Smooth muscle cell (in vitro differentiated cells): ENCODE measurements at regions not wholly inside any gene's neighbourhood (a gene's known extent, or its start where the extent isn't known, plus 50 kb on each side); places are given as distances from the start of the nearest gene placed in this dataset.

Experiments used
- DNase-seq: peaks from one replicate; lab custom pipeline; 2025; ENCODE audit not compliant: unreplicated experiment; lab: John Stamatoyannopoulos, UW
- H2AFZ ChIP-seq: fragments of 200-600 bp; sonication (generic); 2 replicates; pipeline ENCODE4 v1.6.0; 2016; ENCODE audit warnings: antibody characterized with exemption, low read depth, mild to moderate bottlenecking
- H3F3A ChIP-seq: fragments of 200-600 bp; sonication (generic); 2 replicates; pipeline ENCODE4 v1.6.0; 2017; ENCODE audit warnings: antibody characterized with exemption, low read depth
- H3K27ac ChIP-seq: fragments of 200-600 bp; sonication (generic); 2 replicates; pipeline ENCODE4 v1.5.1; 2016; ENCODE audit warnings: low read depth, mild to moderate bottlenecking
- H3K27me3 ChIP-seq: fragments of 200-600 bp; sonication (generic); 2 replicates; pipeline ENCODE4 v1.6.1; 2016; ENCODE audit warnings: low read depth, mild to moderate bottlenecking
- H3K36me3 ChIP-seq: fragments of 200-600 bp; sonication (generic); 2 replicates; pipeline ENCODE4 v1.5.1; 2016; ENCODE audit warnings: low read depth
- H3K4me1 ChIP-seq: fragments of 200-600 bp; sonication (generic); 2 replicates; pipeline ENCODE4 v1.5.1; 2016; ENCODE audit warnings: low read depth
- H3K4me2 ChIP-seq: fragments of 200-600 bp; sonication (generic); 2 replicates; pipeline ENCODE4 v1.6.0; 2016; ENCODE audit warnings: mild to moderate bottlenecking
- H3K4me3 ChIP-seq: fragments of 200-600 bp; sonication (generic); 2 replicates; pipeline ENCODE4 v1.5.1; 2016; ENCODE audit warnings: mild to moderate bottlenecking
- H3K79me2 ChIP-seq: fragments of 200-600 bp; sonication (generic); 2 replicates; pipeline ENCODE4 v1.6.0; 2016; ENCODE audit warnings: low read depth, mild to moderate bottlenecking
- H3K9ac ChIP-seq: fragments of 200-600 bp; sonication (generic); 2 replicates; pipeline ENCODE4 v1.6.0; 2016; ENCODE audit warnings: low read depth
- H3K9me3 ChIP-seq: fragments of 200-600 bp; sonication (generic); replicated peaks from 2 replicates; pipeline ENCODE4 v1.5.1; 2016; ENCODE audit warnings: low read depth
- H4K20me1 ChIP-seq: fragments of 200-600 bp; sonication (generic); 2 replicates; pipeline ENCODE4 v1.6.0; 2016; ENCODE audit warnings: low read depth
- WGBS: methylation state at CpG from one replicate; pipeline ENCODE4 v1.1.7; 2016; ENCODE audit warnings: low lambda C conversion rate; 5-methylcytosine and 5-hydroxymethylcytosine counted together
- TF ChIP-seq, protein P1 (sequence below): fragments of 200-600 bp; sonication (generic); IDR thresholded peaks from 2 replicates; pipeline ENCODE4 v1.5.1; 2017; ENCODE audit warnings: borderline replicate concordance, mild to moderate bottlenecking, antibody characterized with exemption; ENCODE audit not compliant: insufficient read depth, poor library complexity, severe bottlenecking

DNA sequence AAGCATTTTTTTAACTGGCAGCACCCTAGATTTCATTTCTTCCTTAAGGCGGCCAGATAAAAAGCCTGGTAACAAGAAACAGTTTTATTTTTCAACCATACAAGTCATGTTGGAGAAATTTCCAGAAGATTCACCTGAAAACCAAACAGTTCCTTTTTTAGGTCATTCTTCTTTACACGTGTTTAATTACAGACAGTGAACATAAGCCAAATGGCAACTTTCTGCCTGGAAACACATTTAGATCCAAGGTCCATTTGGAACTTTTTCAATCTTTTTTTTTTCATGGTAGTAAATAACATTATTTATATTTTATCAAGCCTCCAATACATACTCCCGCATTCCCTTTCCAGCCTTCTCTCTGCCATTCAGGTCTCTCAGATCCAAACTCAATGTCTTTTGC lies 886.1 kb upstream of the MIR17HG start:
- Histone ChIP-seq H3K9ac (no peak overlapping the region), H3K4me1 (no peaks in the 10 kb centered on the region), H3K27me3 (no peaks in the 10 kb centered on the region), H3K27ac (no peak overlapping the region), H3F3A (no peaks in the 10 kb centered on the region), H3K9me3 (no peaks in the 10 kb centered on the region), H4K20me1 (no peaks in the 10 kb centered on the region), H3K79me2 (no peaks in the 10 kb centered on the region), H3K4me2 (no peak overlapping the region), H3K4me3 (no peak overlapping the region), H2AFZ (no peak overlapping the region), H3K36me3 (no peaks in the 10 kb centered on the region)
- no peak for DNase-seq
- 91% methylated on average over 3 of the region's 3 CpGs for WGBS
- TF ChIP-seq, protein P1, sequence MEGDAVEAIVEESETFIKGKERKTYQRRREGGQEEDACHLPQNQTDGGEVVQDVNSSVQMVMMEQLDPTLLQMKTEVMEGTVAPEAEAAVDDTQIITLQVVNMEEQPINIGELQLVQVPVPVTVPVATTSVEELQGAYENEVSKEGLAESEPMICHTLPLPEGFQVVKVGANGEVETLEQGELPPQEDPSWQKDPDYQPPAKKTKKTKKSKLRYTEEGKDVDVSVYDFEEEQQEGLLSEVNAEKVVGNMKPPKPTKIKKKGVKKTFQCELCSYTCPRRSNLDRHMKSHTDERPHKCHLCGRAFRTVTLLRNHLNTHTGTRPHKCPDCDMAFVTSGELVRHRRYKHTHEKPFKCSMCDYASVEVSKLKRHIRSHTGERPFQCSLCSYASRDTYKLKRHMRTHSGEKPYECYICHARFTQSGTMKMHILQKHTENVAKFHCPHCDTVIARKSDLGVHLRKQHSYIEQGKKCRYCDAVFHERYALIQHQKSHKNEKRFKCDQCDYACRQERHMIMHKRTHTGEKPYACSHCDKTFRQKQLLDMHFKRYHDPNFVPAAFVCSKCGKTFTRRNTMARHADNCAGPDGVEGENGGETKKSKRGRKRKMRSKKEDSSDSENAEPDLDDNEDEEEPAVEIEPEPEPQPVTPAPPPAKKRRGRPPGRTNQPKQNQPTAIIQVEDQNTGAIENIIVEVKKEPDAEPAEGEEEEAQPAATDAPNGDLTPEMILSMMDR, result no peak

DNA sequence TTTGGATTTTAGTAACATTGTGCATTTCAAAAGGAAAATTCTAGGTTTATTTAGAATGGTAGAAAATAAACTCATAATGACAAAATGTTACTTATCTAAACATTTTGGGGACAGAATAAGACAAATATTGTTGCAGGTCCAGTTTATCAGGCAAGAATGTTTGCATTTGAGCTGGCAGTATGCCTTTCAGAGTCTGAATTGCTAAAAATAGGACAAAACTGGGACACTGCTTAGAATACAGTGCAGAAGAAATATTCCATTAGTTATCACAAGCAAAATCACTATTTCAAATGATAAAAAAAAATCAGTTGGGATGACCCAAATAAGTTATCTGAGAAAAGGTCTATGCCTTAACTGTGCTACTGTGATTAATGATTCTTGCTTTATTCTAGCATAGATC lies 870.3 kb upstream of the MIR17HG start:
- no peak overlapping the region for H3K4me2 ChIP-seq
- H3K36me3 ChIP-seq, result no peaks in the 10 kb centered on the region
- no peaks in the 10 kb centered on the region for H3K27me3 ChIP-seq
- H3K4me3 ChIP-seq, result no peak overlapping the region
- no peaks in the 10 kb centered on the region for H4K20me1 ChIP-seq
- no peaks in the 10 kb centered on the region for H3K79me2 ChIP-seq
- DNase-seq, result no peak
- no peak overlapping the region for H3K27ac ChIP-seq
- H3F3A ChIP-seq, result no peaks in the 10 kb centered on the region
- no peak overlapping the region for H3K9ac ChIP-seq
- H3K4me1 ChIP-seq, result no peaks in the 10 kb centered on the region
- H3K9me3 ChIP-seq, result no peaks in the 10 kb centered on the region
- TF ChIP-seq, protein P1, result no peak
- H2AFZ ChIP-seq, result no peak overlapping the region

DNA sequence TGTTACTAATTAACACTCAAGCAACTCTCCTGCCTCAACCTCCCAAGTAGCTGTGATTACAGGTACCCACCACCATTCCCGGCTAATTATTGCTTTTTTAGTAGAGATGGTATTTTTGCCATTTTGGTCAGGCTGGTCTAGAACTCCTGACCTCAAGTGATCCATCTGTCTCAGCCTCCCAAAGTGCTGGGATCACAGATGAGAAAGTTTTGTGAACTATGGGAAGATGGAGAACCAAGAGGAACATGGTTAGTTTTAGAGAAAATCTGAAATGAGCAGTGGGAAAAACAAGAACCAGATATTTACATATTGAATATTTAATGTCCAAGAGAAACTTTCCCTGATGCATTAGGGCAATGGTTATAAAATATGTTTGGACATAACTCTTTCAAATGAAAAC lies 863.6 kb upstream of the MIR17HG start:
- TF ChIP-seq, protein P1, result no peak
- 97% methylated on average over 1 of the region's 1 CpG for WGBS
- peaks cover 5% of the 10 kb centered on the region for H3K4me1 ChIP-seq
- H3K9ac ChIP-seq, result no peak overlapping the region
- H4K20me1 ChIP-seq, result no peaks in the 10 kb centered on the region
- DNase-seq, result no peak
- H3F3A ChIP-seq, result no peaks in the 10 kb centered on the region
- H3K36me3 ChIP-seq, result no peaks in the 10 kb centered on the region
- H3K9me3 ChIP-seq, result no peaks in the 10 kb centered on the region
- no peak overlapping the region for H3K27ac ChIP-seq
- H3K27me3 ChIP-seq, result no peaks in the 10 kb centered on the region
- H3K4me3 ChIP-seq, result no peak overlapping the region
- no peak overlapping the region for H2AFZ ChIP-seq
- no peak overlapping the region for H3K4me2 ChIP-seq
- no peaks in the 10 kb centered on the region for H3K79me2 ChIP-seq

DNA sequence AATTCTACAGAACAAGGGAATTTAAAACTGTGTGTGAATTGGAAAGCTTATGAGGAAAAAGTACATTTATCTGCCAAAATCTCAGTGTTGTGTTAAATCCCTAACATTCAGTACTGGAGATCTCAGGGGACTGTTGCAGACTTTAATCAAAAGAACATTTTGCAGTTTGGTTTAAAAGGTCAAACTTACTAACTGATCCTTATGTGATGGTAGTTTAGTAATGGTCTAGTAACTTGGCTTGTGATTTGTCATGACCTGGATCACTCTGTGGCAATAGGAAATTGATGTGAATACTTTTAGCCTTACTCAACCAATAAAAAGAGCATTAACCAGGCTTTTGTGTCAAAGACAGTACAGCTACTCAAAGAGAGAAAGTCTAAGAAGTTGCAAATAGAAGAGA lies 862.1 kb upstream of the MIR17HG start:
- no peak for DNase-seq
- Histone ChIP-seq H3K36me3 (no peaks in the 10 kb centered on the region), H3K27me3 (no peaks in the 10 kb centered on the region), H3K4me3 (no peak overlapping the region), H3F3A (no peaks in the 10 kb centered on the region), H2AFZ (no peak overlapping the region), H3K4me2 (peak overlapping the region; percentile 30), H3K4me1 (peaks cover 5% of the 10 kb centered on the region), H3K27ac (peak overlapping the region; percentile 63), H3K79me2 (no peaks in the 10 kb centered on the region), H3K9me3 (no peaks in the 10 kb centered on the region), H3K9ac (no peak overlapping the region), H4K20me1 (no peaks in the 10 kb centered on the region)
- TF ChIP-seq, protein P1, result no peak
